ENCODE measurements at regions not wholly inside any gene's neighbourhood (a gene's known extent, or its start where the extent isn't known, plus 50 kb on each side); places are given as distances from the start of the nearest gene placed in this dataset.
"Not testable (repeated sequence)": the region's sequence is repeated elsewhere in the genome, so short reads cannot be mapped to it uniquely, and the experiment has no call there.

GRCh38 chr1:118563981-118564951 is 379.2 kb upstream of the SPAG17 start:
- DNase-seq (ENCODE audit: low spot score): peak; percentile 11

GRCh38 chr1:118558933-118559332 is 373.9 kb upstream of the SPAG17 start:
- DNase-seq (ENCODE audit: low spot score): no peak

DNA sequence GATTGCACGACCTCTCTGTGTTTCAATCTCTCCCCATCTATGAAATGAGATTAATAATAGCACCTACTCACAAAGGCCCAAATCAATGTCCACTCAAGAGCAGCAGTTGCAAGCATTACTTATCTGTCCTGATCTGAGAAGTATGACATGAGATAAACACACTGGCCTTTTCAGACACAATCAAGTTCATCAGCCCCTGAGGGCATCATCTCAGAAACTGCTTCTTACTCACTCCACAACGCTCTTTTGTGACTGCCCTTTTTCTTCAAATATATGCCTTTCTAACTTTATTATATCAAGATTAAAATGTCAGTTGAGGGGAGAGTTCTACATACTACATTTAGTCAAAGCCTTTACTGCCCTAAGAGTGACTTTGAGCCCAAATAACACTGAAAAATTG is 371.9 kb upstream of the SPAG17 start:
- no peak for DNase-seq (ENCODE audit: low spot score)

DNA sequence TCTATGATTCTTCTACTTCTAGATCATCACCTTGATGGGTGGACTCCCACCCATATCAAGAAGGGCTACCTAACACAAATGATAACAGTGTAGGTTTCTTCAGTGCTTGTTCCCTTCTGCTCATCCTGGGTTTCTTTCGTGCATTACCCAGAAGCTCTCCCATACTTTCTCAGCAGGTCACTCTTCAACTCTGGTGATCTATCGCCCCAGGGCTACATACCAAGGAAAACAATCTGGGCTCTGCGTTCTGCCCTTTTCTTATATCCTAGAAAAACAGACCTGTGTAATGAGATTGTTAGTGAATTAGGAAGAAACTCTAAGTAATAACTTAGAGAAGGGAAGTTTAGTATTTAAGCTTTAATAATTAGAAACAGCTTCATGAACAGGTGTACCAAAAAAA is 370.6 kb upstream of the SPAG17 start:
- DNase-seq (ENCODE audit: low spot score): no peak

GRCh38 chr1:118535901-118536300 is 350.9 kb upstream of the SPAG17 start:
- no peak for DNase-seq (ENCODE audit: low spot score)

DNA sequence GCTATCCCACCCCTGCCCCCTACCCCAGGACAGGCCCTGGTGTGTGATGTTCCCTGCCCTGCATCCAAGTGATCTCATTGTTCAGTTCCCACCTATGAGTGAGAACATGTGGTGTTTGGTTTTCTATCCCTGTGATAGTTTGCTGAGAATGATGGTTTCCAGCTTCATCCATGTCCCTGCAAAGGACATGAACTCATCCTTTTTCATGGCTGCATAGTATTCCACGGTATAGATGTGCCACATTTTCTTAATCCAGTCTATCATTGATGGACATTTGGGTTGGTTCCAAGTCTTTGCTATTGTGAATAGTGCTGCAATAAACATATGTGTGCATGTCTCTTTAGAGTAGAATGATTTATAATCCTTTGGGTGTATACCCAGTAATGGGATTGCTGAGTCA is 326.9 kb upstream of the SPAG17 start:
- DNase-seq (ENCODE audit: low spot score): not testable (repeated sequence)

- no peak for DNase-seq (ENCODE audit: low spot score)
Measured at GRCh38 chr1:118504867-118505266, 319.8 kb upstream of the SPAG17 start.

DNA sequence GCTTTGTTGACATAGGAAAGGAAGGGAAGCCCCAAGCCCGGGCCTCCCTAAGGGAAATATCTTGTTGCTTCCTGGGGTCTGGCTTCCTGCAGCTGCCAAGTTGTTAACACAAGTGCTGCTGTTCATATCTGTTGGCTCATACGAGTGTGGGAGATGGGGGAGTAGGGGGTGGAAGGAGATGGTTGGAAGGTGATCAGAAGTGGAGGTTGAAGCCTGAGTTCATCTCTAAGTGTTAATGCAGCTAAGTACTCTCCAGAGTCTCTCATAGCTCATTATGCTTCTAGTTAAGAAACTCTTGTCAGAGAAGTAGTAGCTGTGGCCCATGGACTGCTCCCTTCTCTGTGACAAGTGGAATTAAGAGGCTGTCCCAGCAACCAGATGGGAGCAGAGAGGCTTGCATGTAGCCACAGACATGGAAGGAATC is 319.2 kb upstream of the SPAG17 start:
- DNase-seq (ENCODE audit: low spot score): peak; percentile 23

DNA sequence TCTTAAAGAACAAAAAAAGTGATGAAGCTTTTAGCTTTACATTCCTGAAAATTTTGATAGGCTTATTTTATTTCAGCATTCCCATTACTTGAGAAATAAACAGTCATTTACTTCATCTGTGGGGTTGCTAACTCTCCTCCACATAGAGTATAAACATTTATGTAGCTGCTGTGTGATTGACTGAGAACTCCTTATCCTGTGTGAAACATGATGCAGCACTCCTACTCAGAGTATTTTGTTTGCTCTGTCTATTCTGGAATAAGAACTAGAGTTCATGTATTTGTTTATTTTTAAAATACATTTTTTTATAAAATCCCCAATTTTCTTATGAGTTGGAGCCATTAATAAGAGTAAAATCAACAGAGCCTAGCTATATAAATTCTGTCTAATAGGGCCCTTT is 318.7 kb upstream of the SPAG17 start:
- DNase-seq (ENCODE audit: low spot score): no peak

DNA sequence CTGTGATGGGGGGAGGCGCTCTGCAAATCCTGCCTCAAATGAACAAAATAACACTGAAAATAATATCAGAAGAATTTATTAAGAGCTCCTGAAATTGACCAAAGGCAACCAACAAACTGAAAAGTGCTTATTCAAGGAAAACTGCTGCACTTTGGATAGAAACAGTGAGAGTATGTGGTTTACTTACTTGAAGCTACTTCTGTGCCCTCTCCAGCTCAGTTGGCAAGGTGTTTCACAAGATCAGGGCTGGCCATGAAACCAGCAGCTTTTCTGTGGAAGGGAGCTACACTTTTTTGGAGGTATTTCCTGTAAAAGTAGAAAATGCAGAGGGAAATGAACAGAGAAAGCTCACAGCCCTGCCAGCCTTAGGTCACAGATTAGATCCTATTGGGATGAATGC is 310.0 kb upstream of the SPAG17 start:
- DNase-seq (ENCODE audit: low spot score): no peak

DNA sequence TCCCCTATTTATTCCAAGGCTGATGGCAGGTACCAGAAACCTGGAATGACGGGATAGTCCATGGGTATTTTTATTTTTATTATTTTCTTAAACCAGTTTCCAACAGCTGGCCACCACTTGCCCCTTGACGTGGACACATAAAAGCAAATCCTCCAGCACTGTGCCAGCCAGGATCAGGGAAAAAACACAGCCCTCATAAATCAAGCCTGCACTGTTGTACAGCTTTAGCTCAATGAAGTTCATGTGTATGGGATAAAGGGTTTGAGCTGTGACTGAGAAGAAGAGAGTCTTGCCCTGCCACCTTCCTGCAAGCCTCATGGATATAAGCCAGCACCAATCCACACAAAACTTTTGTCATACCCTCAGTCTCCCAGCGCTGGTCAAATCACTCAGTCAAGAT is 303.8 kb upstream of the SPAG17 start:
- no peak for DNase-seq (ENCODE audit: low spot score)

DNA sequence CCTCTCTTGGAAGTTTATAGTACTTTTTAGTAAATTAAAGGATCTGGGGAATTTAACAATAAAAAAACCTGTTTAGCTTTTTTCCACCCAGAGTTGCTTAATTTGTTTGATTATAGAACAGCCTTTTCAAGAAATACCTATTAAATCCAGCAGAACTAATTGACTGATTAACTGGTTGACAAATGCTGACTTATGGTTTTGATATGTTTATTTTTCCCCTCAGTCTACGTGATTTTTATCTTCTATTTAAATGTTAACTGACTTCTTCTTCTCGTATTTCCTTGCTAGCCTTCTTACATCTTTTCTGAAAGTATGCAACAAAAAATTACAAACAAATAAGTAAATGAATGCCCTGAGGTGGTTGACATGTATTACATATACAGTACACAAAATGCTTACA is 302.9 kb upstream of the SPAG17 start:
- no peak for DNase-seq (ENCODE audit: low spot score)

- DNase-seq (ENCODE audit: low spot score): no peak
Measured at GRCh38 chr1:118487091-118487490, 302.1 kb upstream of the SPAG17 start.

DNA sequence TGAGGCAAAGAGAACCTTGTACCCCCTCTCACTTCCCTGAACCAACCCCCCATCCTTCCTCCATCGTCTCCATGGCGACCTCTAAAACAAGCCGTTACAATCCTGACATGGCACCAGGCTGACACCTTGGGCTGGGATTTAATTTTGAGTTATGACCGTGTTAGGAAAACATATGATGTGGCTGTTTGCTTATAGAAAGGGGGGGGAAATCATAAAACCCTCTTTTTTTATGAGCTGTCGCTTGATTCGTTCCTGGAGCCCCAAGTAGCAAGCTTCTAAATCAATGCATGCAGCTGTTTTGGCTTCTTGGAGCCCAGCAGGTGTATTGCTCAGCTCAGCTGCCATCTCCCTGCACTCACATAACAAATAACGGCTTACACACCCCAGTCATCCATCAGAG is 301.2 kb upstream of the SPAG17 start:
- no peak for DNase-seq (ENCODE audit: low spot score)

DNA sequence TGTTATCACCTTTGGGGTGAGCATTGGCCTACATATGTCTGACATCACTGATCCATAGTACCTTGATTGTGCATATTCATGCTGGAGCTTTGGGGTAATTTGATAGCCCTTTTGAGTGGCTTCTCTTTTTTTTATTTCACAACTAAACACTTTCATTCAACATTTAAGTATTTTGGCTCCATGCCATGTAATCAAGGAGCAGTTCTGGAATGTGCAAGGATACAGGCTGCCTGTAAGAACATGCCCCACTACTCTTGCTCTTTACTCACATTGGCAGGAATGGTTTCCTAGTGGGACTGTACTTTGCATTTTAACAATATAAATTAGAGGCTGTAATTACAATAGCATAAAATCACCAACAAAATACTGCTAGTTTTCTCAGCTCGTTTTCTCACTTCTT is 300.7 kb upstream of the SPAG17 start:
- no peak for DNase-seq (ENCODE audit: low spot score)

GRCh38 chr1:118484893-118485292 is 299.9 kb upstream of the SPAG17 start:
- DNase-seq (ENCODE audit: low spot score): no peak

DNA sequence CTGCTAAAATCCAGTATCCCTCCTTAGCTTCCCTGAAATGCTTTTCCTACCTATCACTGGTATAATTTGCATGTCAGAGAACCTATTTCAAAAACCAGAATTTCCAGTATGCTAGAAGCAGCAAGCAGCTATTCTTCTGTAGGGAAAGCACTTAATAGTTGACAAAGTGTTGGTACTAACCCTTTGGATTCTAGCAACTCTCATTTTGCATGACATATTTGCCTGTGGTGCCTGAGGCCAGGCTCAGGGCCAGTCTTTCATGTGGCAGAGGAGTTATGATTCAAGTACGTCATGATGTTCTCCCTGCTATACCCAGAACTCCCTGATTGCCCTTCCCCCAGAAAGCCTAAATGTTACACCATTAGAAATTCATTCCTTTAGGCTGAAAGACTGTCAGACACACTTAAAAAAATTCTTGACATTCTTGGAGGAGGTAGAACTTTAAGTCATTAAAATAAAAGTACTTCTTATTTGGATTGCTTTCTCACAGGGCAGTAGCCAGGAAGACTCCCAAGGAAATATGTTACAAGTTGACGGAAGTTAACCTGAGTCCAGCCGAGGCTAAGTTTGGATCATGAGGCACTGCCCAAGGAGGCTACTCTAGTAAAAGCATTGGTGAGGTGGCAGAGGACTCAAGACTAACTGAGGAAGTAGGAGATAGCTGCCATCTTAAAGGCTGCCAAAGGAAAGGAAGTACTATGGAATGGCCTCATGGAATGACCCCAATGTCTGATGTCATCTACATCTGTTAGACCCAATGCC is 298.4 kb upstream of the SPAG17 start:
- DNase-seq (ENCODE audit: low spot score): no peak

GRCh38 chr1:118481126-118481525 is 296.1 kb upstream of the SPAG17 start:
- no peak for DNase-seq (ENCODE audit: low spot score)

DNA sequence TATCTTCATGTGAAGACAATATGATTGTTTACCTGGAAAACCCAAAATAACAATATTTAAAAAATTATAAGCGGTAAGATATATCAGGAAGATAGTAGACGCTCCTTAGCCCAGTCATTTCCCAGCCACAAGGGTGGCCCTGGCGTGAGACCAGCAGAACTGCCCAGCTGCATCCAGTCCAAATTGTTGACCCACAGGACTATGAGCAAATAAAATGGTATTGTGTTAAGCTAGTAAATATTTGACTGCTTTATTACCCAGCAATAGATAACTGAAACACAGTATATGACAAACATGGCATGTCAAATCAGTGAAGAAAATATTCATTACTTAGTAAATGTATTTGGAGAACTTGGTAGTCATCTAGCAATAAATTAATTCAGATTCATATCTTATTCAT is 294.3 kb upstream of the SPAG17 start:
- DNase-seq (ENCODE audit: low spot score): no peak

- no peak for DNase-seq (ENCODE audit: low spot score)
Measured at GRCh38 chr1:118473825-118474224, 288.8 kb upstream of the SPAG17 start.

- DNase-seq (ENCODE audit: low spot score): not testable (repeated sequence)
Measured at GRCh38 chr1:118464460-118464859, 279.4 kb upstream of the SPAG17 start.

DNA sequence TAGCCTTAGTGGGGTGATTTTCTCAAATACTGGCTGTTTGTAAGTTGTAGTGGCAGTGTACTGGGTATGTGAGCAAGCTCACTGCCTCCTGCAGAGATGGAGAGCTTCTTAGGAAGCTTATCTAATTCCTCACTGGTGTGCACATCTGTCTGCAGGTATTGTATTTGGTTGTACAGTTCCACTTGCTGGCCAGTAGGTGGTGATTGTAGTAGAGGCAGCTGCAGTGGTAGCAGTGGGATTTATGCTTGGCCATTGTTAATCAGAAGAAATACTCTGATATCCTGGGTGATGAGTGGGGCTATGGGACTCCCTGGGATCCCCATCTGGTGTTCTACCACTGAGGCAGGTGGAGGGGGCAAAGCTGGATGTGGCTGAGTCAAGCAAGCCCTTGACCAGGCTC is 276.1 kb upstream of the SPAG17 start:
- DNase-seq (ENCODE audit: low spot score): peak; percentile 14

- no peak for DNase-seq (ENCODE audit: low spot score)
Measured at GRCh38 chr1:118459871-118460270, 274.8 kb upstream of the SPAG17 start.

All from iPS-NIHi11 (cell line).